SU-DHL-6 (cell line): ENCODE measurements at regions not wholly inside any gene's neighbourhood (a gene's known extent, or its start where the extent isn't known, plus 50 kb on each side); places are given as distances from the start of the nearest gene placed in this dataset.

Source experiments
- EZH2phosphoT487 ChIP-seq: fragments of 200-600 bp; sonication (generic), shearing (Covaris generic); conservative IDR thresholded peaks from 2 replicates; pipeline ENCODE4 v1.6.1; 2018; ENCODE audit warnings: mild to moderate bottlenecking, antibody characterized with exemption, low read length, moderate library complexity, mixed read lengths
- TF ChIP-seq, protein P1 (sequence below): fragments of 200-600 bp; sonication (generic); IDR thresholded peaks from one replicate; pipeline ENCODE4 v1.5.1; 2017; ENCODE audit warnings: antibody characterized with exemption, mild to moderate bottlenecking, low read length, moderate library complexity; ENCODE audit not compliant: insufficient read depth, poor library complexity, severe bottlenecking

GRCh38 chr14:86938320-86938719 is 1054.7 kb downstream of the GALC start:
- TF ChIP-seq, protein P1, sequence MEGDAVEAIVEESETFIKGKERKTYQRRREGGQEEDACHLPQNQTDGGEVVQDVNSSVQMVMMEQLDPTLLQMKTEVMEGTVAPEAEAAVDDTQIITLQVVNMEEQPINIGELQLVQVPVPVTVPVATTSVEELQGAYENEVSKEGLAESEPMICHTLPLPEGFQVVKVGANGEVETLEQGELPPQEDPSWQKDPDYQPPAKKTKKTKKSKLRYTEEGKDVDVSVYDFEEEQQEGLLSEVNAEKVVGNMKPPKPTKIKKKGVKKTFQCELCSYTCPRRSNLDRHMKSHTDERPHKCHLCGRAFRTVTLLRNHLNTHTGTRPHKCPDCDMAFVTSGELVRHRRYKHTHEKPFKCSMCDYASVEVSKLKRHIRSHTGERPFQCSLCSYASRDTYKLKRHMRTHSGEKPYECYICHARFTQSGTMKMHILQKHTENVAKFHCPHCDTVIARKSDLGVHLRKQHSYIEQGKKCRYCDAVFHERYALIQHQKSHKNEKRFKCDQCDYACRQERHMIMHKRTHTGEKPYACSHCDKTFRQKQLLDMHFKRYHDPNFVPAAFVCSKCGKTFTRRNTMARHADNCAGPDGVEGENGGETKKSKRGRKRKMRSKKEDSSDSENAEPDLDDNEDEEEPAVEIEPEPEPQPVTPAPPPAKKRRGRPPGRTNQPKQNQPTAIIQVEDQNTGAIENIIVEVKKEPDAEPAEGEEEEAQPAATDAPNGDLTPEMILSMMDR, result no peak
- no peak for TF ChIP-seq EZH2phosphoT487
